GM19025 (cell line): ENCODE measurements at regions not wholly inside any gene's neighbourhood (a gene's known extent, or its start where the extent isn't known, plus 50 kb on each side); places are given as distances from the start of the nearest gene placed in this dataset.

Source experiments
- ATAC-seq: cut with Tn5 transposase; IDR thresholded peaks from one replicate; pipeline ENCODE4 v1.9.1; 2021; ENCODE audit warnings: mild to moderate bottlenecking, low read depth, moderate library complexity; ENCODE audit not compliant: unreplicated experiment

DNA sequence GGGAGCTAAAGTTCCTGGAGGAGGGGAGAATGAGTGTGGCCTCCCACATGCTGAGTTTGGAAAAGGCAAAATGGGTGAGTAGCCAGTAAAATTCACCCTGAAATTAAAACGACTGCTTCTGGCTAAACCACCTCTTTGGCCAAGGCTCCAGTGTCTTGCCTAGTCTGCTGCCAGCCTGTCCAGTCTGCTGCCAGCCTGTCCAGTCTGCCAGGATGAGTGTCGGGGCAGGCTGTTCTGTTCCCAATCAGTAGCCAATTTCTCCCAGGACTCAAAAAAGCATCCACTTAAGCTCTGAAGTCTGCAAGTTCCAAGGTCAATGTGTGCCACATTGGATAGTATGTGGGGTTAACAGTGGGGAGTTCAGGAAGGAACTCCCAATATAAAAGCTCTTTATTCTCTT is 134.6 kb upstream of the KLHL29 start:
- ATAC-seq, result no peak

DNA sequence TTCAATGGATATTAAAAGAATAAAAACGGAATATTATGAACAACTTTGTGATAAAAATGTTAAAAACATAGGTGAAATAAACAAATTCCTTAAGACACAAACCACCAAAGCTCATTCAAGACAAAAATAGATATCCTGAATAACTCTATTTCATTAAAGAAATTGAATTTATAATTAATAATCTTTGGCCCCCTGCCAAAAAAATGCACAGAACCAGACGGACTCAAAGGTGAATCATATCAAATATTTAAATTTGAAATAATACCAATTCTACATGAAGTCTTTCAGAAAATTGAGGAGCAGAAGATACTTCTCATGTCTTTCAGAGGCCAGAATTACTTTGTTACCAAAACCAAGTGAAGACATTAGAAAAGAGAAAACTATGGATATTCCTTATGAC is 128.3 kb upstream of the KLHL29 start:
- no peak for ATAC-seq

GRCh38 chr2:23260621-23261020 is 124.4 kb upstream of the KLHL29 start:
- no peak for ATAC-seq

DNA sequence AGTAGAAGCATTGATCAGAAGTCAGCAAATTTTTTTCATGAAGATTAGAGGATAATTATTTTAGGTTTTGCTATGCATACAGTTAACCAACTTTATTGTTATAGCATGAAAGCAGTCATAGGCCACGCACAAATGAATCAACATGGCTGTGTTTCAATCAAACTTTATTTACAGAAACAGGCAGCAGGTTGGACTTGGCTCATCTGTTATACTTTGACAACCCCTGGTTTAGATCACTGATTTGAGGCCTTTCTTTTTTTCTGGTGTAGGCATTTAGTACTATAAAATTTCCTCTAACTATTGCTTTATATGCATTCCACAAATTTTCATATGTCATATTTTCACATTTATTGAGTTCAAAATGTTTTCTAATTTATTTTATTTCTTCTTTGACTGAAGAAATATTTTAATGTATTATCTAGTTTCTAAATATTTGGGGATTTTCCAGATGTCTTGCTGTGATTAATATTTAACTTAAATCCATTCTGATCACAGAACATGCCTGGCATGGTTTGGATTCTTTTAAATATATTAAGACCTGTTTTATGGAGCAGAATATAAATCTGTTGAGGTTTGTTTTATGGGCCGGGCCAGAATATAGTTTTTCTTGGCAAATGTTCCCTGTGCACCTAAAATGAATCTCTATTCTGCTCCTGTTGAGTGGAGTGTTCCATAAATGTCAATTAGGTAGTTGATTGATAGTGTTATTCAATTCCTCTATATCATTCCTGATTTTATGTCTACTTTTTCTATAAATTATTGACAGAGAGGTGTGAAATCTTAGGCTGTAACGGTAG is 116.3 kb upstream of the KLHL29 start:
- no peak for ATAC-seq

DNA sequence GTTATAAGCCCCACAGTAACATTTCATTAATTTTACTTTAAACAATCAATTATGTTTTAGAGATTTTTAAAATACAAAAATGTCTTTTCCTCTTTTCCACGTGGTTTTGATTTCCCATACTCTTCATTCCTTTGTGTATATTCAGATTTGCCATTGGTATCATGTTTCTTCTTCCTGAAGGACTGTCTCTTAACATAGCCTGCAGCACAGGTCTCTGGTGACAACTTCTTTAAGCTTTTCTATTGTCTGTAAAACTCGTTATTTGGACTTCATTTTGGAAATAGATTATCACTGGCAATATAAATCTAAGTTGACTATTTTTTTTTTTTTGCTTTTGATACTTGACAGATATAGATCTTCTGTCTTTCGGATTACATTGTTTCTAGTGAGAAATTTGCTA is 115.2 kb upstream of the KLHL29 start:
- ATAC-seq, result no peak

DNA sequence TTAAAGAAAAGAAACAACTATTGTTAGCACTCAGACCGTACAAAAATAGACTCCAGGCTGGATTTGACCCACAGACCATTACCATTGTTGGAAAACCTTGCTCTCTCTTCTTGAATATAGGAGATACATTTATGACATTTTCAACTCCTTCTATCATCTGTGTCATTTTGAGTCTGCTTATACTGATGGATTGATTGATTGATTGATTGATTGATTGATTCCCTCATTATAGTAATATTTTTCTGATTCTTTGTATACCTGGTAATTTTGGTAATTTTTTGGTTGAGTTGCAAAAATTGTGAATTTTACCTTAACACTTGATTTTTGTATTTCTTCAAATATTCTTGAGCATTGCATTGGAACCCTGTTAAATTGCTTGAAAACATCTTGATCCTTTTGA is 114.2 kb upstream of the KLHL29 start:
- no peak for ATAC-seq

DNA sequence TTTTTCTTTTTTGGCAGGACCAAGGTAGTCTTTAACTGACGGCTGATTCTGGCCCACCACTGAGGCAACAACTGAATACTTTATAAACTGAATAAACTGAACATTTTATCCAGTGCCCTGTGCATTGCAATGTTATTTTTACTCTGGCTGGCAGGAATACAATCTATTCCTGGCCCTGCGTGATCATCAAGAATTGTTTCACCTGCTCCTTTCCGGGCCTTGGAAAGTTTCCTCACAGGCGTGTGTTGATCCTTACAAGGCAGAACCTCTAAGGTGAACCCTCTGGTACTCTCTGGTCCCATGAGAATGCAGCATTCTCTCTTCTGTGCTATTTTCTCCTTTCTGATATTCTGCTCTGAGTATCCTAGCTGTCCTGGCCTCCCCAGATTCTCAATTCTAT is 113.7 kb upstream of the KLHL29 start:
- ATAC-seq, result no peak

- ATAC-seq, result no peak
These were observed 111.2 kb upstream of the KLHL29 start for GRCh38 chr2:23273786-23274185.

DNA sequence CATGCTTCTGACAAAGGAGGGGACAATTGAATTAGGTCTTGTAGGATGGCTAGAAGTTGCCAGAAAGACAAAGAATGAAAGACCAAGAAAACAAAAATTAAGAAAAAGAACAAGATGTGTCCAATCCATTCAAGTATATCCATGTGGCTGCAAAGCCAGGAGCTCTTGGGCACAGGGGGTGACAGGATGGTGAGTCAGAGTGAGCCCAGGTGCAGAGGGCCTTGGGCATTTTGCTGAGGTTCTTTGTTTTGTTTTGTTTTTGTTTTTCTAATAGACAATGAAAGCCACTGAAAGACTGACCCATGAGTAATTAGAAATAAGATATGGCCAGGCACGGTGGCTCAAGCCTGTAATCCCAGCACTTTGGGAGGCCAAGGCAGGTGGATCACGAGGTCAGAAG is 104.6 kb upstream of the KLHL29 start:
- no peak for ATAC-seq

GRCh38 chr2:23283653-23284052 is 101.3 kb upstream of the KLHL29 start:
- no peak for ATAC-seq

- no peak for ATAC-seq
These were observed 99.7 kb upstream of the KLHL29 start for GRCh38 chr2:23285091-23285800.

DNA sequence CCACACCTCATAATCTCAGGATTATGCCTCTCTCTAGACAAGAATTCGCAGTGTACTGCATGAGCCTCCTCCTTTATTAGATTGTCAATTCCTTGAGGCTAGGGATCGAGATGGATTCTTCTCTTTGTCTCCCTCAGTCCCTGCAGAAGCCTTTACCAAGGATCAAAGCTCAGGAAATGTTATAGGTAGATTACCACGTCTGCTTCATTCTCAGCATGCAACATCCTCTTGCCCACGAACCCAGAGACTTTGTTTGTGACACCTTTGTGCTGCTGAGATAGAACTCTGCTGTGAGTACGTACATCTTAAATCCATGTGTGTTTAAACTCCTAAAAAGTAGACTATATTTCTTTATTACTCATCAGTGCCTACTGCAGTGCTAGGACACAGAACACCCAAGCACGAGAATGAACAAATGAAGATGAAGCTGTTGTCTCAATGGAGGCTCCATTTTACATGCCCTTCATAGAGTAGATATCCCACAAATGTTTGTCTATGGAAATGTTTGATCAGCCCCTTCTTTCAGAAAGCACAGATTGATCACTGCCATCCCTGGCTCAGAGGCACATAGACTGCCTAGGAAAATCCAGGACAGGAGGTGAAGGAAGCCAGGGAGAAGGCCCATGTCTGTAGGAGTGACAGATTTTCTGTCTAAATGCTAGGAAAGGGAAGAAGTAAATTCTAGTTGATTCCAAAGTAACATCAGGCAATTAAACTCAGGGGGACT is 98.8 kb upstream of the KLHL29 start:
- no peak for ATAC-seq

- ATAC-seq, result no peak
These were observed 97.9 kb upstream of the KLHL29 start for GRCh38 chr2:23286758-23287704.

DNA sequence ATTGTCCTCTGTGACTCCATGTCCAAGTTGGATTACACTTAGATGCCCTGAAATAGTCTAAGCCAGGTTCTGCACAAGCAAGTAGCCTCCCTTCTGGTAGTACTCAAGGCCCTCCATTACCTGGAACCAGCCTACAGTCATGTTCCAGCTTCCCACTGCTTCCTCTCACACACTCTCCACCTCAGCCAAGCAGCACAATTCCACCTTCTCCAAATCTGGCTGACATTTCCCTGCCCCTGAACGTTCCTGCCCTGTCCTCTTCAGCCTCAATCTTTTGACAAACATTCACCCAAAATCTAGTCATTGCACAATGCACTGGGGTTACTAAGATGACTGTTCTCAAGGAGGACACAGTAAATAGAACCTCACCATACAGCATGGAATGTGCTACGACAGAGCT is 95.3 kb upstream of the KLHL29 start:
- ATAC-seq, result no peak

- ATAC-seq, result no peak
These were observed 93.7 kb upstream of the KLHL29 start for GRCh38 chr2:23291239-23291638.

DNA sequence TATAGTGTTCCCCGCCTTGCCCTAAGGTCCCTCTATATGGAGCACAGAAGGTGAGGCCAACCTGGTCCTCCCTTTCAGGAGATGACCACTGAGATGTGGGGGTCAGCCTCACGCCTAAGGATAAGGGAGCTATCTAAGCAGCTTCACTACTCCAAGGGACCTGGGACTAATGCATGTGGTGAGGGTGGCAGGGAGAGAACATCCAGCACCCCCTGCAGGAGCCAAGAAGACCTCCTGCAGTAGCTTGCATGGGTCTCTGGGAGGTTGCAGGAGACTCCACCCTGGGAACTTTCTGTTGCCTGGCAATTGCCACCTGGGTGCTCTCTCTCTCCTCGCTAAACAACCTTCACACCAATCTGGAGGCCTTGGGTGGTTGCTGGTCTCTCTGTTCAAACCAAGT is 93.0 kb upstream of the KLHL29 start:
- no peak for ATAC-seq

DNA sequence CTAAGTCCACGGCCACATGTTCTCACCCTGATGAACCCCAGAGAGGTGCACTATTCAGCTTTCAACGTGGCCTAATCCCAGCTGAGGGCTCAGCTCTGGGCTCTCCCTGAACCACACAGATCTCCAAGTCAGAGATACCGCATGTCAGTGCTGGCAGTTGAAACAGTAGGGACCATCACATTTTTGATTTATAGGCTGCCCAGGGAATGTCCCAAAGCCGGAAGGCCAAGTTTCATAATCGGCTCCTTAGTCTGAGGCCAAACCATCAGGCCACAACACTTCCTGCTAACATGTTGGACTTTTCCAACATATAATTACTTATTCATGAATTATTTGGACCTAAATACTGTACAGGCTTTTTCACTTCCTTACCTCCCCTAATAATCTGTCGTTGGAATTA is 91.9 kb upstream of the KLHL29 start:
- no peak for ATAC-seq

DNA sequence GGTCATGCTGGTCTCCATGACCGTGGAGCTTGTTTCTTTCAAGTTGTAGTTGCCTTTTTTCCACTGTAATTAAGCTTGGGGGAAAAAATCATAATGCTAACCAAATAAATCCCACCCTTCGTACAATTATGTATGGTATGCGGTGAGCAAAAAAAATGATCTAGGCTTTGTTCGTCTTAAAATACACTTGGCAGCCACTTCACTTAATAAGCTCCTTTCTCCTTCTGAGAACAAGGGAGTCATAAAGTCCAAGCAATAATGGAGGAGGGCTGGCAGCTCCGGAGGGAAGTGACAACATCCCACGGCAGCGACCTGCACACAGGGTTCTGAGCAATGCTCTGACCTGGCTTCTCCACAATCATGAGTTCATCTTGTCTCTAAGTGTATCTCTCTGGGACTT is 91.2 kb upstream of the KLHL29 start:
- ATAC-seq, result no peak

DNA sequence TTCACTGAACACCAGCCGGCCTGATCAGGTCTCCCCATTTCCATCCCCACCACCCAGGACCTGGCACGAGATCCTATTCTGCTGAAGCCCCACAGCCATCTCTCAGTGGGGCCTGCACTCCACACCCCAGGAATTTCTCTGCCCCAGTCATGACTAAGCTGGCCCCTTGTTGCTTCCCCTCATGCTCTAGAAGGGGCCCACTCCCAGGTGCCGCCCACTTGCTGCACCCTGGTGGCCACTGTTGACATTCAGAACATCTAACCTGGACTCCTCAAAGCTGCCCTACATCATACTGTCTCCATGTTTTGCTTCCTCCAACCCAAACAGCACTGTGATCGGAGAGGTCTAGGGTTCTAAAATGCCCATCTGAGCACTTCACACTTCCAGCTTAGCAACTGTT is 90.7 kb upstream of the KLHL29 start:
- no peak for ATAC-seq

DNA sequence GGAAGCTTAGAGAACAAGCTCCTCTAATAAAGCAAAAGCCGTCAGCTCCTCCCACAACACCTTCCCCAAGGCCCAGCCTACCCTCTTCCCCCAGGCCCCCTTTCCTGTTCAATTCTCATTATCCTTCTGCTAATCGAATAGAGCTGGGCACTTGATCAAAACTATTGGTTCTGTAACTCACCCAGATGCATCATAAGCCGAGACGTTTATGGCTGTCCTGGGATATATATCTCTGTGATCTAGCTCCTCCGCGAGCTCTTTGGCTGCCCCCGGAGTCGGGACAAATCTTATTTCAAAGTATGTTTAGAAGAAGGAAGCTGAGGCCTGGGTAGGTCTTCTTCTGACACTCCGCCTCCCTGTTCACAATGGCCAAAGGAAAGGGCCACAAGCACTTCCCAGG is 88.3 kb upstream of the KLHL29 start:
- no peak for ATAC-seq
